GM15510 (cell line): ENCODE measurements at regions not wholly inside any gene's neighbourhood (a gene's known extent, or its start where the extent isn't known, plus 50 kb on each side); places are given as distances from the start of the nearest gene placed in this dataset.

ENCODE experiments used
- POLR2A ChIP-seq: IDR thresholded peaks from 3 replicates; pipeline ENCODE4 v1.6.1; 2011; ENCODE audit warnings: borderline replicate concordance; ENCODE audit not compliant: insufficient read length; ENCODE audit errors: extremely low read depth

- no peak for TF ChIP-seq POLR2A
These were observed 220.0 kb upstream of the EGLN3 start for GRCh38 chr14:34170882-34171281.

- TF ChIP-seq POLR2A = no peak
These were observed 218.7 kb upstream of the EGLN3 start for GRCh38 chr14:34169561-34169960.

GRCh38 chr14:34168656-34169055, 217.8 kb upstream of the EGLN3 start:
- TF ChIP-seq POLR2A = no peak

GRCh38 chr14:34165847-34166350, 215.0 kb upstream of the EGLN3 start:
- TF ChIP-seq POLR2A = no peak

- no peak for TF ChIP-seq POLR2A
These were observed 213.4 kb upstream of the EGLN3 start for GRCh38 chr14:34164162-34164864.

GRCh38 chr14:34161351-34162082, 210.6 kb upstream of the EGLN3 start:
- TF ChIP-seq POLR2A = no peak

- TF ChIP-seq POLR2A = no peak
These were observed 209.7 kb upstream of the EGLN3 start for GRCh38 chr14:34160619-34161018.

- no peak for TF ChIP-seq POLR2A
These were observed 206.8 kb upstream of the EGLN3 start for GRCh38 chr14:34157651-34158050.

- TF ChIP-seq POLR2A = no peak
These were observed 196.6 kb upstream of the EGLN3 start for GRCh38 chr14:34147461-34147860.

- no peak for TF ChIP-seq POLR2A
These were observed 187.3 kb upstream of the EGLN3 start for GRCh38 chr14:34138175-34138574.

- no peak for TF ChIP-seq POLR2A
These were observed 186.3 kb upstream of the EGLN3 start for GRCh38 chr14:34137001-34137745.

GRCh38 chr14:34135492-34135891, 184.6 kb upstream of the EGLN3 start:
- no peak for TF ChIP-seq POLR2A

GRCh38 chr14:34134484-34134883, 183.6 kb upstream of the EGLN3 start:
- TF ChIP-seq POLR2A = no peak

- TF ChIP-seq POLR2A = no peak
These were observed 179.2 kb upstream of the EGLN3 start for GRCh38 chr14:34129927-34130552.

GRCh38 chr14:34128665-34129064, 177.8 kb upstream of the EGLN3 start:
- TF ChIP-seq POLR2A = no peak
